Stimulated activated memory B cell treated with anti-CD40 and anti-IgM and Interleukin-4, amounts not matched to agents 10 μg/mL and 1 μg/mL and 100 μg/mL, for 72 hours (primary cell): ENCODE measurements at regions not wholly inside any gene's neighbourhood (a gene's known extent, or its start where the extent isn't known, plus 50 kb on each side); places are given as distances from the start of the nearest gene placed in this dataset.
A peak's percentile ranks its signal among the peaks of the same experiment; 100 is the strongest.

Source experiments
- ATAC-seq: fragments of 150-1000 bp; cut with Tn5 transposase; 2 replicates; pipeline ENCODE4 v1.10.0; 2021
- H3K27ac Mint-ChIP-seq: one replicate; pipeline ENCODE4 v1.8.0; 2022; ENCODE audit warnings: mild to moderate bottlenecking, mixed read lengths
- H3K27me3 Mint-ChIP-seq: one replicate; pipeline ENCODE4 v1.8.0; 2022; ENCODE audit warnings: mixed read lengths
- H3K36me3 Mint-ChIP-seq: one replicate; pipeline ENCODE4 v1.8.0; 2022; ENCODE audit warnings: mixed read lengths
- H3K4me1 Mint-ChIP-seq: one replicate; pipeline ENCODE4 v1.8.0; 2022; ENCODE audit warnings: mixed read lengths
- H3K4me3 Mint-ChIP-seq: one replicate; pipeline ENCODE4 v1.8.0; 2022; ENCODE audit warnings: mild to moderate bottlenecking, moderate library complexity, mixed read lengths
- H3K9me3 Mint-ChIP-seq: one replicate; pipeline ENCODE4 v1.8.0; 2022; ENCODE audit warnings: mixed read lengths

GRCh38 chr9:567128-567746 lies 274.3 kb upstream of the DMRT1 start:
- Mint-ChIP-seq H3K36me3 (no peaks in the 10 kb centered on the region), H3K4me1 (peaks cover 48% of the 10 kb centered on the region), H3K9me3 (no peaks in the 10 kb centered on the region), H3K27me3 (no peaks in the 10 kb centered on the region), H3K4me3 (peak overlapping the region; percentile 18), H3K27ac (peak overlapping the region; percentile 57)
- peak; percentile 84 for ATAC-seq

DNA sequence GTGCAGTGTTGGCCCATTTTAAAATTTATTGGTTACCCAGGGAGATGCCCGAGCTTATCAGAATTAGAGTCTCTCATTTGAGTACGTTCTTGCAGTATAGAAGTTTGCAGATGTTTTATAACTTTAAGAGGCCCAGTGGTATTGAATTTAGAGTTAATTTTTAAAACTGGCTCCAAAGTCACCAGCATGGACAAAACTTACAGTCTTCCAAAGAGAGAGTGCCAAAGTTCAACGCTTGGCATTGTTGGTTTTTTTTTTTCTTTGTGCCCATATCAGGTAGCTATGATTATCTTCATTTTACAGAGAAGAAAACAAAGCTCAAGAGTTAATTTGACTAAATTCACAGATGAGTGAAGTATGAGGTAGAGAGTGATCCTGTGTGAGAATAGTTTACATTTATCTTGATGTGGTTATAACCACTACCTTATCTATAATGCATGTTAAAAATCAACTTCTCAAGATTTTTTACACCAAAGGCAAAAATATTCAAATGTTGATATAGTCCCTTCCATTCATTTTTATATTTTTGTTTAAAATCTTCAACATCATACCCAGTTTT lies 273.7 kb upstream of the DMRT1 start:
- H3K27me3 Mint-ChIP-seq = no peaks in the 10 kb centered on the region
- H3K27ac Mint-ChIP-seq = peak overlapping the region; percentile 57
- H3K9me3 Mint-ChIP-seq = no peaks in the 10 kb centered on the region
- peaks cover 48% of the 10 kb centered on the region for H3K4me1 Mint-ChIP-seq
- H3K36me3 Mint-ChIP-seq = no peaks in the 10 kb centered on the region
- peak; percentile 22 for ATAC-seq
- peak overlapping the region; percentile 18 for H3K4me3 Mint-ChIP-seq

DNA sequence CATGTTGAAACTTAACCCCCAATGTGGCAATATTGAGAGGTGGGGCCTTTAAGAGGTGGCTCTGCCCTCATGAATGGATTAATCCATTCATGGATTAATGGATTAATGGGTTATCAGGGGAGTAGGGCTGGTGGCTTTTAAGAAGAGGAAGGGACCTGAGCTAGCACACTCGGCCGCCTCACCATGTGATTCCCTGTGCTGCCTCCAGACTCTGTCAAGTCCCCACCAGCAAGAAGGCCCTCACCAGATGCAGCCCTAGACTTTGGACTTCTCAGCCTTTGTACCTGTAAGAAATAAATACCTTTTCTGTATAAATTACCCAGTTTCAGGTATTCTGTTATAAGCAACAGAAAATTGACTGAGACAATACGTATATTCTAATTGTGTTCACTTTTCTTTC lies 272.2 kb upstream of the DMRT1 start:
- no peaks in the 10 kb centered on the region for H3K27me3 Mint-ChIP-seq
- no peak for ATAC-seq
- peaks cover 48% of the 10 kb centered on the region for H3K4me1 Mint-ChIP-seq
- H3K27ac Mint-ChIP-seq = peak overlapping the region; percentile 57
- H3K36me3 Mint-ChIP-seq = no peaks in the 10 kb centered on the region
- no peaks in the 10 kb centered on the region for H3K9me3 Mint-ChIP-seq
- H3K4me3 Mint-ChIP-seq = no peak overlapping the region

DNA sequence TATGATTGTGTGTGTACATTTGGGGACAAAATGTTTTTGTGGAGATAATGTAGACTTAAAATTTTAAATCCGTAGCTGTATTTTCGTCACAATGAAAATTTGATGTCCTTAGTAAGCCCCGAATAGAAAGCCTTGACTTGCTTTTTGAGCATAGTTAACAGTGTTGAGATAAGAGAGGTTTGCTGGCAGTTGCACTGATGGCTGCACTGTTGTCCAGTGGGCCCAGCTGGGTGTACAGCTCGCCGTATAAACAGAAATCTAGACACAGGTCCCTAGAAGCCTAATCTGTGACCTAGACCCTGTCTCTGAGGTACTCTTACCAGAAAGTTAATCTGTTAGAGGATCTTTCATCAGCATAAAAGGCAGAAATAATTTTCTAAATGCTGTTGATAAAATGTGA lies 271.3 kb upstream of the DMRT1 start:
- no peaks in the 10 kb centered on the region for H3K27me3 Mint-ChIP-seq
- H3K36me3 Mint-ChIP-seq = no peaks in the 10 kb centered on the region
- H3K9me3 Mint-ChIP-seq = no peaks in the 10 kb centered on the region
- H3K27ac Mint-ChIP-seq = no peak overlapping the region
- ATAC-seq = no peak
- no peak overlapping the region for H3K4me3 Mint-ChIP-seq
- H3K4me1 Mint-ChIP-seq = peaks cover 41% of the 10 kb centered on the region

- peaks cover 33% of the 10 kb centered on the region for H3K4me1 Mint-ChIP-seq
- H3K4me3 Mint-ChIP-seq = no peak overlapping the region
- H3K27me3 Mint-ChIP-seq = no peaks in the 10 kb centered on the region
- no peaks in the 10 kb centered on the region for H3K36me3 Mint-ChIP-seq
- H3K27ac Mint-ChIP-seq = no peak overlapping the region
- no peak for ATAC-seq
- no peaks in the 10 kb centered on the region for H3K9me3 Mint-ChIP-seq
Observed at GRCh38 chr9:571066-571465, 270.4 kb upstream of the DMRT1 start.

GRCh38 chr9:571741-572140 lies 269.8 kb upstream of the DMRT1 start:
- H3K36me3 Mint-ChIP-seq = no peaks in the 10 kb centered on the region
- no peak overlapping the region for H3K4me3 Mint-ChIP-seq
- H3K4me1 Mint-ChIP-seq = peaks cover 26% of the 10 kb centered on the region
- H3K27me3 Mint-ChIP-seq = no peaks in the 10 kb centered on the region
- ATAC-seq = no peak
- no peak overlapping the region for H3K27ac Mint-ChIP-seq
- H3K9me3 Mint-ChIP-seq = no peaks in the 10 kb centered on the region

- Mint-ChIP-seq H3K4me1 (peaks cover 6% of the 10 kb centered on the region), H3K27me3 (no peaks in the 10 kb centered on the region), H3K9me3 (no peaks in the 10 kb centered on the region), H3K36me3 (no peaks in the 10 kb centered on the region), H3K27ac (no peak overlapping the region), H3K4me3 (no peak overlapping the region)
- ATAC-seq = no peak
Observed at GRCh38 chr9:573691-574410, 267.6 kb upstream of the DMRT1 start.

GRCh38 chr9:575139-575538 lies 266.4 kb upstream of the DMRT1 start:
- no peaks in the 10 kb centered on the region for H3K4me1 Mint-ChIP-seq
- H3K27ac Mint-ChIP-seq = no peak overlapping the region
- no peaks in the 10 kb centered on the region for H3K27me3 Mint-ChIP-seq
- H3K4me3 Mint-ChIP-seq = no peak overlapping the region
- no peak for ATAC-seq
- H3K36me3 Mint-ChIP-seq = no peaks in the 10 kb centered on the region
- no peaks in the 10 kb centered on the region for H3K9me3 Mint-ChIP-seq

- H3K4me3 Mint-ChIP-seq = no peak overlapping the region
- H3K9me3 Mint-ChIP-seq = no peaks in the 10 kb centered on the region
- H3K36me3 Mint-ChIP-seq = no peaks in the 10 kb centered on the region
- H3K27ac Mint-ChIP-seq = no peak overlapping the region
- no peak for ATAC-seq
- no peaks in the 10 kb centered on the region for H3K27me3 Mint-ChIP-seq
- H3K4me1 Mint-ChIP-seq = no peaks in the 10 kb centered on the region
Observed at GRCh38 chr9:580652-581342, 260.7 kb upstream of the DMRT1 start.

- H3K27ac Mint-ChIP-seq = no peak overlapping the region
- H3K4me1 Mint-ChIP-seq = no peaks in the 10 kb centered on the region
- ATAC-seq = no peak
- H3K27me3 Mint-ChIP-seq = no peaks in the 10 kb centered on the region
- no peak overlapping the region for H3K4me3 Mint-ChIP-seq
- no peaks in the 10 kb centered on the region for H3K9me3 Mint-ChIP-seq
- no peaks in the 10 kb centered on the region for H3K36me3 Mint-ChIP-seq
Observed at GRCh38 chr9:581673-582497, 259.6 kb upstream of the DMRT1 start.

DNA sequence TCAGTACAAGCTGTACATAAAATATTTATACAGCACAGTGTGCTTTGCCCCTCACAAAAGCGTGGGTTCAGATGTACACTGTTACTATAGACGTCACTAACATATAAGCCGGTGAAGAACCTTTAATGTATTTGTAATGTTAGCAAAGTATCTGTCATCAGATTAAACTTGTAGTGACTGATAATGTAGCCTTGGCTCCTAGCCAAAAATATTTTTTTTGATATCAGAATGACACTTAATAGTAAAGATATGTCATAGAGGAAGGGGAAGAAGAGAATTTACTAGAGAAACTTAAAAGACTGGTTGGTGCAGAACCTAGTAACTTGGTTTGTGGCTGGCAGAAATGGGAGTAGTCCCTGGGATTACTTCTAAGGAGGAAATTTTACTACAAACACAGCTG lies 258.7 kb upstream of the DMRT1 start:
- Mint-ChIP-seq H3K4me1 (no peaks in the 10 kb centered on the region), H3K36me3 (no peaks in the 10 kb centered on the region), H3K27ac (no peak overlapping the region), H3K4me3 (no peak overlapping the region), H3K9me3 (no peaks in the 10 kb centered on the region), H3K27me3 (no peaks in the 10 kb centered on the region)
- no peak for ATAC-seq

DNA sequence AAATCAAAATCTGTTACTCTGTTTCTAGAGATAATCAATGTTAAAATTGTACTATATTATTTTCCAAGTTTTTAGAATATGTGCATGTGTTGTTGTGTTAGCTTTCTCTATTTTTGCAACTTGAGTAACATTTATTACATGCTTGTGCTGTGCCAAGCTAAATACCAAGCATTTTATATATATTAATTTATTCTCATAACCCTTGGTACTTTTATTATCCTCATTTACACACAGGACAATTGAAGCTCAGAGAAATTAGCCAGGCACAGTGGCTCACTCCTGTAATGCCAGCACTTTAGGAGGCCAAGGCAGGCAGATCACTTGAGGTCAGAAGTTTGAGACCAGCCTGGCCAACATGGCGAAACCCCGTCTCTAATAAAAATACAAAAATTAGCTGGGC lies 254.0 kb upstream of the DMRT1 start:
- Mint-ChIP-seq H3K9me3 (no peaks in the 10 kb centered on the region), H3K4me1 (peaks cover 13% of the 10 kb centered on the region), H3K36me3 (no peaks in the 10 kb centered on the region), H3K4me3 (no peak overlapping the region), H3K27me3 (no peaks in the 10 kb centered on the region), H3K27ac (no peak overlapping the region)
- no peak for ATAC-seq

- Mint-ChIP-seq H3K9me3 (no peaks in the 10 kb centered on the region), H3K27ac (peak overlapping the region; percentile 3), H3K4me3 (no peak overlapping the region), H3K4me1 (peaks cover 13% of the 10 kb centered on the region), H3K27me3 (no peaks in the 10 kb centered on the region), H3K36me3 (no peaks in the 10 kb centered on the region)
- no peak for ATAC-seq
Observed at GRCh38 chr9:588981-589380, 252.5 kb upstream of the DMRT1 start.

DNA sequence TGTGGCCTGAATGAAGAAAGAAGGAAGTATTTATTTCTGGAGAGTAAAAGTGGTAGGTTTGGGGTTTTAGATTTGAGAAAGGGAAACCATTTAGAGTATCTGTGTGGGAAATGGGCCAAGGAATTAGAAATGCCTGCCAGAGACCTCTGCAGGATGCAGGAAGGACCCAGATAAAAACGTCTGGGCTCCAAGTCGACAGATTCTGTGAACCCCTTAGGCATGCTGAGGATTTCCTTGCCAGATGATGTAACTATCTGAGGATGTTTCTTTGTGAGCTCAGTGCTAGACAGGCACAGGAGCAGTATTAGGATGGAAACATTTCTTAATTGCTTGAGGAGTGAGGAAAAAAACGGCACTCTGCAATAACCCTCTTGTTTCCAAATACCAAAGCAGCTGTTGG lies 251.8 kb upstream of the DMRT1 start:
- ATAC-seq = no peak
- no peaks in the 10 kb centered on the region for H3K9me3 Mint-ChIP-seq
- H3K27me3 Mint-ChIP-seq = no peaks in the 10 kb centered on the region
- no peak overlapping the region for H3K4me3 Mint-ChIP-seq
- H3K4me1 Mint-ChIP-seq = peaks cover 13% of the 10 kb centered on the region
- peak overlapping the region; percentile 3 for H3K27ac Mint-ChIP-seq
- no peaks in the 10 kb centered on the region for H3K36me3 Mint-ChIP-seq

GRCh38 chr9:591292-591691 lies 250.2 kb upstream of the DMRT1 start:
- Mint-ChIP-seq H3K4me1 (peaks cover 13% of the 10 kb centered on the region), H3K27me3 (no peaks in the 10 kb centered on the region), H3K9me3 (no peaks in the 10 kb centered on the region), H3K36me3 (no peaks in the 10 kb centered on the region), H3K27ac (no peak overlapping the region), H3K4me3 (no peak overlapping the region)
- ATAC-seq = no peak
